ENCODE measurements at regions not wholly inside any gene's neighbourhood (a gene's known extent, or its start where the extent isn't known, plus 50 kb on each side); places are given as distances from the start of the nearest gene placed in this dataset.

DNA sequence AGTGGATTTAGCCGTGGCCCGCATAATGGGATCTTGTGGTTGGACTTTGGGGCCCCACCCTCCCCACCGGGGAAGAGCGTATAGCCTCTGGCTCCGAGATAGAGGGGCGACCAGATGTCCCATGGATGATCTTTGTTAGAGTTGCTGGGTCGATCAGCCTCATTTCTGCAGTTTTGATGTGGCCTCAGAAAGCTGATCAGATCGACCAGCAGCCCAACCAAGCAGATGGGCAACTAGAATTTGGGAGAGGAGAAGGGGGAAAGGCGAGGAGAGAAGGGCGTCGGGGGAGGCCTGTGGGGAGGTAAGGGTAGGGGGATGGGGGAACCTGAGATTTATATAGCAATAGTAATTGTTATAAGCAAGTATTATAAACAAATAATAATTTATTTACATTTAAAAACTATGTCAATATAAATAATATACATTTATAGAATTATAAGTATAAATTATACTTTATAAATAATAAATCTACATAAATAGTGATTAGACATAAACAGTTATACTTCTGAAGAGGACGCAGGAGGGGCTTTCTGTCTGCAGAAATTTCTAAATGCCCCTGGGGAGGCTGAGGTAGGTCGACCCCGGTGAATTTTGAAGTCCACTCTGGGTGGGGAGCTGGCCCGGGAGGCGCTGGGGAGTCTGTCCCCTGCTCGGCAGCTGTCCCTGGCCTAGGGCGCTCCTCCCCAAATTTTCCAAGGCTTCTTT, 136.3 kb downstream of the KCNJ12 start:
- TF ChIP-seq ZBTB21 (tag by site-specific recombination; IDR thresholded peaks at IDR 0.05) (no peak), ZFP3 (tag by site-specific recombination; IDR thresholded peaks at IDR 0.05; ENCODE audit: low read depth) (no peak), KLF10 (tag by site-specific recombination; IDR thresholded peaks at IDR 0.05) (no peak), YY1 (tag by site-specific recombination; IDR thresholded peaks at IDR 0.05) (no peak), ZNF138 (tag by site-specific recombination; IDR thresholded peaks at IDR 0.05; ENCODE audit: borderline replicate concordance) (no peak), ZNF16 (tag by site-specific recombination; IDR thresholded peaks at IDR 0.05; ENCODE audit: low read depth) (no peak), SCRT1 (tag by site-specific recombination; IDR thresholded peaks at IDR 0.05; ENCODE audit: borderline replicate concordance) (no peak)
- TF ChIP-seq, protein P1, sequence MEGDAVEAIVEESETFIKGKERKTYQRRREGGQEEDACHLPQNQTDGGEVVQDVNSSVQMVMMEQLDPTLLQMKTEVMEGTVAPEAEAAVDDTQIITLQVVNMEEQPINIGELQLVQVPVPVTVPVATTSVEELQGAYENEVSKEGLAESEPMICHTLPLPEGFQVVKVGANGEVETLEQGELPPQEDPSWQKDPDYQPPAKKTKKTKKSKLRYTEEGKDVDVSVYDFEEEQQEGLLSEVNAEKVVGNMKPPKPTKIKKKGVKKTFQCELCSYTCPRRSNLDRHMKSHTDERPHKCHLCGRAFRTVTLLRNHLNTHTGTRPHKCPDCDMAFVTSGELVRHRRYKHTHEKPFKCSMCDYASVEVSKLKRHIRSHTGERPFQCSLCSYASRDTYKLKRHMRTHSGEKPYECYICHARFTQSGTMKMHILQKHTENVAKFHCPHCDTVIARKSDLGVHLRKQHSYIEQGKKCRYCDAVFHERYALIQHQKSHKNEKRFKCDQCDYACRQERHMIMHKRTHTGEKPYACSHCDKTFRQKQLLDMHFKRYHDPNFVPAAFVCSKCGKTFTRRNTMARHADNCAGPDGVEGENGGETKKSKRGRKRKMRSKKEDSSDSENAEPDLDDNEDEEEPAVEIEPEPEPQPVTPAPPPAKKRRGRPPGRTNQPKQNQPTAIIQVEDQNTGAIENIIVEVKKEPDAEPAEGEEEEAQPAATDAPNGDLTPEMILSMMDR (tag by site-specific recombination; IDR thresholded peaks at IDR 0.05) = no peak
- TF ChIP-seq, protein P2, sequence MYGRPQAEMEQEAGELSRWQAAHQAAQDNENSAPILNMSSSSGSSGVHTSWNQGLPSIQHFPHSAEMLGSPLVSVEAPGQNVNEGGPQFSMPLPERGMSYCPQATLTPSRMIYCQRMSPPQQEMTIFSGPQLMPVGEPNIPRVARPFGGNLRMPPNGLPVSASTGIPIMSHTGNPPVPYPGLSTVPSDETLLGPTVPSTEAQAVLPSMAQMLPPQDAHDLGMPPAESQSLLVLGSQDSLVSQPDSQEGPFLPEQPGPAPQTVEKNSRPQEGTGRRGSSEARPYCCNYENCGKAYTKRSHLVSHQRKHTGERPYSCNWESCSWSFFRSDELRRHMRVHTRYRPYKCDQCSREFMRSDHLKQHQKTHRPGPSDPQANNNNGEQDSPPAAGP (tag by site-specific recombination; IDR thresholded peaks at IDR 0.05) = no peak
- TF ChIP-seq, protein P3, sequence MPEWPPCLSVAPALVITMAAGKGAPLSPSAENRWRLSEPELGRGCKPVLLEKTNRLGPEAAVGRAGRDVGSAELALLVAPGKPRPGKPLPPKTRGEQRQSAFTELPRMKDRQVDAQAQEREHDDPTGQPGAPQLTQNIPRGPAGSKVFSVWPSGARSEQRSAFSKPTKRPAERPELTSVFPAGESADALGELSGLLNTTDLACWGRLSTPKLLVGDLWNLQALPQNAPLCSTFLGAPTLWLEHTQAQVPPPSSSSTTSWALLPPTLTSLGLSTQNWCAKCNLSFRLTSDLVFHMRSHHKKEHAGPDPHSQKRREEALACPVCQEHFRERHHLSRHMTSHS (tag by site-specific recombination; IDR thresholded peaks at IDR 0.05) = no peak

Measured in HEK293 (cell line).